HG03520 (cell line): ENCODE measurements at regions not wholly inside any gene's neighbourhood (a gene's known extent, or its start where the extent isn't known, plus 50 kb on each side); places are given as distances from the start of the nearest gene placed in this dataset.

Experiments
- ATAC-seq: cut with Tn5 transposase; IDR thresholded peaks from one replicate; pipeline ENCODE4 v1.9.1; 2021; ENCODE audit warnings: mild to moderate bottlenecking, moderate library complexity; ENCODE audit not compliant: unreplicated experiment

- ATAC-seq: no peak
Measured at GRCh38 chr15:60057554-60057953, 53.4 kb downstream of the FOXB1 start.

DNA sequence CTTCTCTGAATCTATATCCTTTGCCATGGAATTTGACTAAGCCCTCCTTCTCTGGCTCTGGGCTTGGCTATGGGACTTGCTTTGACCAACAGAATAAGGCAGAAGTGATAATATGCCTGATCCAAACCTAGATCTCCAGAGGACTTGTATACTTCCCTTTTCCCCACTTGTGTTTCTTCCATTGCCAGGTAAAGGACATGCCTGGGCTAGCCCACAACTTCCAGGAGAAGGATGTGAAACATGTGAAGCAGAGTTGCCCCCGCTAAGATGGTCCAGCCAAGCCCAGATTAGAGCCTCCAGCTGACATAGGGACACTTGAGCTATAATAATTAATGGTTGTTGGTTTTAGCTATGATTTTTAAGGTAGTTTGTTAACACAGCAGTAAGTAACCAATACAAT, 55.1 kb downstream of the FOXB1 start:
- ATAC-seq: no peak

DNA sequence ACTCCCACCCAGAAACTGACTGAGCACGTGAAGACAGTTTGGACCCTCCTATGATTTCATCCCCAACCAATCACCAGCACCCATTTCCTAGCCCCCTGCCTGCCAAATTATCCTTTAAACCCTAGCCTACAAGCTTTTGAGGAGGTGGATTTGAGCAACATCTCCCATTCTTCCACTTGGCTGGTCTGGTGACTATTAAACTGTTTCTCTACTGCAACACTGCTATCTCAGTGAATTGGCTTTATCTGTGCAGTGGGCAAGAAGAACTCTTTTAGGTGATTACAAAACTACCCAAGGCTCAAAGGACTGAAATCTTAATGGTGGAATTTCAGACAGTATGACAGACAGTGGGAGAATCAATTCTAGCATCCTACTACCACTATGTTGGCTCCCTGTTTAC, 57.6 kb downstream of the FOXB1 start:
- ATAC-seq: no peak

DNA sequence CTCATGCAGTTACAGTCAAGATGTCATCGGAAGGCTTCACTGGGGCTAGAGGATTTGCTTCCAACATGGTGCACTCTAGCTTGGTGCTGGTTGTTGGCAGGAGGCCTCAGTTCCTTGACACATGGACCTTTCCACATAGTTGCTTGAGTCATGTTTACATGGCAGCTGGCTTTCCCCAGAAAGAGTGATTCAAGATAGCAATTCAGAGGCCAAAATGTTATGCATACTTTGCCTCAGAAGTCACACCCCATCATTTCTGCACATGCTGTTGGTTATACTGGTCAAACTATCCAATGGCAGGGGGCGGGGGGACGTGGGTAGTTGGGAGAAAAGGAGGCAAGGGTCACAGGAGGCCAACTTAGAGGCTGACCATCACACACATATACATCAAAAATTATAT, 58.7 kb downstream of the FOXB1 start:
- no peak for ATAC-seq

- ATAC-seq: no peak
Measured at GRCh38 chr15:60065951-60066350, 61.8 kb downstream of the FOXB1 start.

DNA sequence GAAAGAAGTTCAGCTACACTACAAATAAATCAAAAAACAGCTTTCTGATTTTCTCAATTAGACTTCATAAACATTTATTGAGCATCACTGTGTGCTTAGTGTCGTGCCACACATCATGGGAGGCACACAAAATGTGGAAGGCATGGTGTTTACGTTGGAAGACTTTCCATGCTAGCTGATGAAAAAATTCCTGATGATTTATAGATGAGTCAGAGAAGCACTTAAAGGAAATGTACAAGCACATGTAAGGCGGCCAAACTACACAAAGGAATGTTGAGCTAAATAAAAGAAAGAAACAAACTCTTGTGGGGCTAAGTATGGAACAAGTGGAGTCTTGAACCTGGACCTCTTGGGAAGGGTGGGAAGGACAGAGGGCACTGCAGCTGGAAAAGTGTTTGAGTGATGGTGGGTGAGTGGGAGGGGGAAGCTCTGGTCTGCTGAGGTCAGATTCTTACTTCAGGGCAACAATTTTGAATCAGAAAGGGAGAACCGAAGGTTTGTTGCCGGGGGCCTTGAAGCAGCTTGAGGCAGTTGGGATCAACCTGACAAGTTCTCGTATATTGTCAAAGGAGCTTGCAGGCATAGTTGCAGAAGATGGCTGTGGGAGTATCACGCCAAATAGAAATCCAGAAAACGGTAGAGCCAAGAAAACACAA, 66.9 kb downstream of the FOXB1 start:
- no peak for ATAC-seq

DNA sequence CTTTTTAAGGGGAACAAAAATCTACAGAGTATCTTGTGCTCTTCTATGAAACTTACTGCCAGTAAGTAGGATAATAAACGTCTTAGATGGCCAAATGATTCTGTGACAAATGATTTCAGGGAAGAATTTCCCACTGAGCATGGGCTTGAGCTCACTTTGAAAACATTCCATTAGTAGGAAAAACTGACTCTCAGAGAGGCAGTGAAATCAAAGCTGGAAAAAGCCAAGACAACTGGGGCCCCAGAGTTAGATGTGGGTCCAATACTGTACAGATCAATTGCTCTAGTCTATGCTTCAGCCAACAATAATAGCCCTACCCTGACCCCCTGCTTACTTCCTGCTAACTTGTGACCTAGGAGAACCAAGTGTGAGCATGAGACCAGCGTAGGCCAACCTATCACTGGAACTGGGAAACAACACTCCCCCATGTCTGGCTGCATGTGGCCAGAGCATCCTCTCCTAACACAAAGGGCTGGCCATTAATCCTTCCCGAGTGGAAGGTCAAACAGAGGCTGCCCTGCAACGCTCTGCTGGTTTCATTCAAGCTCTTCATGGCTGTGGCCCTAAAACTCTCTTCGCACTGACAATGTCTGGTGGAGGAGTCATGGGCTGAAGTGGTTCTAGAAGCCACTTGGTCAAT, 68.8 kb downstream of the FOXB1 start:
- ATAC-seq: no peak

DNA sequence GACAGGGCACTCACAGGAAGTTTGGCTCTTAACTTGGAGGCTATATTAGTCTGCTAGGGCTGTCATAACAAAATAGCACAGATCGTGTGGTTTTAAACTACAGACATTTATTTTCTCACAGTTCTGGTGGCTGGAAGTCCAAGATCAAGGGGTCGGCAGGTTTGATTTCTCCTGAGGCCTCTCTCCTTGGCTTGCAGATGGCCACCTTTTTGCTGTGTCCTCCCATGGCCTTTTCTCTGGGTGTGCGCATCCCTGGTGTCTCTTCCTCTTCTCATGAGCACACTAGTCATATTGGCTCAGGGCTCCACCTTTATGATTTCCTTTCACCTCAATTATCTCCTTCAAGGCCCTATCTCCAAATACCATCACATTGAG, 69.3 kb downstream of the FOXB1 start:
- no peak for ATAC-seq

GRCh38 chr15:60074181-60074885, 70.2 kb downstream of the FOXB1 start:
- no peak for ATAC-seq

- ATAC-seq: no peak
Measured at GRCh38 chr15:60076045-60076444, 71.9 kb downstream of the FOXB1 start.

DNA sequence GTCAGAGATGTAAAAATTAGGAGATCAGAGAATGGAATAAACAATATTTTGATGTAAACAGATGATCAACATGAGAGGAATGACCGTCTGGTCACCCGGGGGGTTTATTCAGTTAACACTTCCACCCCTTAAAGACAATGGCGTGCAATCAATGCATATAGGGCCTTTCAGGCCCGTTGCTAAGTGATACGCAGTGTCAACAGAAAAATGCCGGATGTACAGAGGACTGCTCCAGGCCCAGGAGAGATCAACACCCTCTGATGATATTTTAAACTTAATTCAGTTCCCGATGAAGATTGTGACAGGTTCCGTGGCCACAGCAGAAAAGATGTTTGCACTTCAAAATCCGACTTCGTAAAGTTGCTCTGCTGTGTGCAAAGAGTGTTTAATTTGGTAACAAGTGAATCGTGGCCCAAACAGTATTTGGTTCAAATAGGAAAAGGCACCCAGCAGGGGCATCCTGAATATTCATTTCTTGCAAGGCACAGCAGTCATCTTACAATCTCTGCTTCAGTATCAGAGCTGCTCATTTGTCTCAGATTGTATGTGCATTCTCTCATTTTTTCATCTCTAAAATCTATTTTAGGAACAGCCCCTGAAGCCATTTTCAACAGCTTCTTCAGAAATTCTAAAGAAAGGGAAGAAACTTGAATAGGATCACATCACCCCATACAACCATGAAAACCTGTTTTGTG, 72.6 kb downstream of the FOXB1 start:
- ATAC-seq: no peak

- no peak for ATAC-seq
Measured at GRCh38 chr15:60077581-60078359, 73.7 kb downstream of the FOXB1 start.

DNA sequence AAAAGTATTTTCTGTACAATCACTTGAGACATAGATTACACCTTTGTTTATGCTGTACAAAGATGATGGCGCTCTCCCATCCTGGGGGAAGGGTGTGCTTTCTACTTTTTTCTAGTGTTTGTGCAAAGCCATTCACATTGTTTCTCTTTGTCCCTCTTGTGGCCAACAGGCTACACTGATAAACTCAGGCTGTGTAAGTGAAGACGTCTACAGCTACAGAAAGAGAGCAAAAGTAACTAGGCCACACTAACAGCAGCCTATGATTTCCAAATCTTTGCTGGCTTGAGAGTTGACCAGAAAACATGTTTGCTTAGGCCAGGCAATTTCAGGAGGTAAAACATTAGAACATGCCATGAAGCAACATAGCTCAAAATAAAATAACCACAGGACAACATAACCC, 75.1 kb downstream of the FOXB1 start:
- ATAC-seq: no peak

DNA sequence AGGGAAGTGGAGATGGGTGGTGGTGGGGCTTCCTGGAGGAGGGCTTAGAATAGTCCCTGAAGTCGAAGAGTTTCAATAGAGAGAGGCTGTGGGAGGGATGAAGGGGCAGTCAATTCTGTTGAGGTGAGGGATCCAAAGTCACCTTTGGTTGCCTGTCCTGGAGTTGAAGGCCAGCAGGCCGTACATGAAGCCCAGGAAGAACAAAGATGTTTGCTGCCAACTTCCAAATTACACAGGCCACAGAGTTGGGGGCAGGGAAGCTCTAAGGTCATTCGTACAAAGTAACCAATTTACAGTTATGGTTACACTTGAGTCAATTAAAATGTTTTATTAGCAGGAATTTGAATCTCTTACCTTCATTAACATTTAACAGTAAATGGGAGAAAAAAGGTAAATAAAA, 77.9 kb downstream of the FOXB1 start:
- no peak for ATAC-seq

- no peak for ATAC-seq
Measured at GRCh38 chr15:60083318-60083717, 79.2 kb downstream of the FOXB1 start.

DNA sequence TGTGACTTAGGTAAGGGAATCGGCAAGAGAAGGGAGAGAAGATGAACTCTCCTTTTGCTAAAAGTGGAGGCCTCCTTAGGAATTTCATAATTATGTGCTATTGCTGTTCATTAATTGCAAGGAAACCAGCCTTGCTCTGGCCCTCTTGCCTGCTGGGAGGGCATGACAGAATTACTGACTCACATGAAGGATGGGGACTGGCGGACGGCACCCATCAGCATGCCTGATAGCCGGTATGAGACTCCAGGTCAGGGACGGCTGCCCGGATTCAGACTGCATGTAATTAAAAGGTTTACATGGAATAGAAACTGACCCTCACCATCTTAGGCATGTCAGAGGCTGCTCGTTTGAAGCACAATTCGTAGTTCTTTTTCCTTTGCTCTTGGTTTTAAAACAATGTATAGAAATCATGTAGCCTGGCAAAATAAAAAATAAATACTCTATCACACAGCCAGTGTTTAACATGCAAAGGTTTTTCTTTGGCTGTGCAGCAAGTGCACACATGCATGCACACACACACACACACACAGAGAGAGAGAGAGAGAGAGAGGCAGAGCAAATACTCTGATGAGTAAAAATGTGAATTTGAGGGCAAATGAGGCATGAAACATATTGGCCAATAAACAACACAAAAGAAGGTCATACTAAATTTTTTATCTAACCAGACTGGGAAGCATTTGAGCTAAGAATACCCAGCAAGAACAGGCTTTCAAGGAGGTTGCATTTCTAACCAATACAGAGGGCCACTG, 82.7 kb downstream of the FOXB1 start:
- ATAC-seq: no peak

DNA sequence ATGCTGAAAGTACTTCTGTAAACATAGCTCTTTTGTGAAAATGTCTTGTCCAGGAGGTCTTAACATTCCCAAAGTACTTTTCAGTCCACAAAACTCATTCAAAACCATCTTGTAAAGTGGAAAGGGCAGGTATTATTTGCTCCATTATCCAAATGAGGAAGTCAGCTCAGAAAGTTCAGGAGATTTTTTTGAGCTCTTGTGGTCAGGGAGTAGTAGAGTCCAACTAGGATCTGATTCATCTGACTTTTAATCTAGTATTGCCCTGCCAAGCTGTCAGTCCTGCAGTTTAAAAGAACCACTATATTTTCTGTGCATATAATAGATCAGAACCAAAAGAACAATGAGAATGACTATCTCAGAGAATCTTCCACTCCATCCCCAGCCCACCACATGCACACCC, 83.5 kb downstream of the FOXB1 start:
- no peak for ATAC-seq

DNA sequence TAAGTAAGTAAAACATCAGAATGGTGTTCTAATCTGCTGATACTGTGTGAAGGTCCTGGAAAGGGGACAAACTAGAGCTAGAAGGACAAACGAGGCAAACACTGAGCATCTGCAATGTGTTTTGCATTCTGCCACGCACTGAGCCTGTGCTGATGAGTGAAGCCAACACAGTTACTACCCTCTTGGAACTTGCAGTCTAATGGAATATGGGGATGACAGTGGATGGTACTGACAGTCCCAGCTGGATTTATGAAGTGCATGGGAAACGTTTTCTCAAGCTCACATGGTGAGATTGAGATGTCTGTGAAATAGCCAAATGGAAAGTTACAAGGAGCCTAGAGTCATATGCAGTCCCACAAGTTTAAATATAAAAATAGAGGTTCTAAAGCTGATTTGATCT, 86.6 kb downstream of the FOXB1 start:
- ATAC-seq: no peak

- ATAC-seq: no peak
Measured at GRCh38 chr15:60091157-60091556, 87.0 kb downstream of the FOXB1 start.

GRCh38 chr15:60091911-60092310, 87.8 kb downstream of the FOXB1 start:
- ATAC-seq: no peak
